ENCODE measurements at regions not wholly inside any gene's neighbourhood (a gene's known extent, or its start where the extent isn't known, plus 50 kb on each side); places are given as distances from the start of the nearest gene placed in this dataset.

- DNase-seq, result no peak
Measured at GRCh38 chr12:78611504-78611903, 253.1 kb upstream of the SYT1 start.

DNA sequence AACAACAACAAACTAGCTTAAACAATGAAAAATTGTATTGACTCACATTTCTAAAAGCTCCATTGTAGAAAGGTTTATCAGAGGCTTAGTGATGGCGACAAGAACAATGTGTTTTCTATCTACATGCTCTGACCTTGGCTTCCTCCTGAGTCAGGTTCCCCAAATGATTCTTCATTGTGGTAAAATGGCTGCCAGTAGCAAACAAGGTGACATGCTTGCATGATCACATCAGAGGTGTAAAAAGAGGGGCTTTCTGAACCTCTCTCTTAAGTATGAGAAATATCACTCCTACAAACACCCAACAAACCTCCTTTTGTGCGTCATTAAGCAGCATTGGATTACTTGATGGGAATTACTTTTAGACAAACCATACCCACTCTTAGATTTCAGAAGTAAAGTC lies 252.4 kb upstream of the SYT1 start:
- DNase-seq, result no peak

- no peak for DNase-seq
Measured at GRCh38 chr12:78617683-78618082, 246.9 kb upstream of the SYT1 start.

- no peak for DNase-seq
Measured at GRCh38 chr12:78622529-78623195, 241.9 kb upstream of the SYT1 start.

GRCh38 chr12:78628491-78629100 lies 236.0 kb upstream of the SYT1 start:
- DNase-seq, result no peak

- DNase-seq, result peak; percentile 19 to 47
Measured at GRCh38 chr12:78636231-78636855, 228.2 kb upstream of the SYT1 start.

GRCh38 chr12:78641837-78642423 lies 222.6 kb upstream of the SYT1 start:
- no peak for DNase-seq

DNA sequence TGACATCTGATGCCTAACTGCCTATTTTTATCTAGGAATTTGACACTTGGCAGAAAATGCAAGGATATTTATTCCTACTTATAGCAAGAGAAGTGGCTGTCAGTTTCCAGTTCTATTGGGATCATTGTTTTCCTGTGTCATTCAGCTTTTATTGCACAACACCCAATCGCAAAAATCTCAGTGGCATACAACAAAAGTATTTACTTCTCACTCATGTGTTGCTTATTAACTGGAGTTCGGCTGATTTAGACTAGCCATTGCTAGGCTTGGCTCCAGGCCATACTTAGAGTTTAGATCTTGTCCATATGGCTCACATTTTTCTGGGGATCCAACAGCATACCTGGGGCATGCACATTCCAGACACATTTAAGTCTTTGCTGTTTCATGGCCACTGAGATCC lies 218.6 kb upstream of the SYT1 start:
- no peak for DNase-seq

- no peak for DNase-seq
Measured at GRCh38 chr12:78651755-78652154, 212.8 kb upstream of the SYT1 start.

DNA sequence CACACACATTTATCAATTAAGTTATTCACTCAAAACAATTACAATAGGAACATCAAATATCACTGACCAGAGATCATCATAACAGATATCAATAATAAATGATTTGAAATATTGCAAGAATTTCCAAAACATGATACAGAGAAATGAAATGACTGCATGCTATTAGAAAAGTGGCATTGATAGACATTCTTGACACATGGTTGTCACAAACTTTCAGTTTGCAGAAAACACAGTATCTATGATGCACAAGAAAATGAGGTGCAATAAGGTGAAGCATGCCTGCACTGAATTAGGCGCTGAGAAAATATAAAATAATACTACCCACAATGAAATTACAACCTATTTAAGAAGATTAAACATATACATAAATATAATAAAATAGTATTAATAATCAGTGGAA lies 198.0 kb upstream of the SYT1 start:
- DNase-seq, result no peak

- DNase-seq, result no peak
Measured at GRCh38 chr12:78671295-78671694, 193.3 kb upstream of the SYT1 start.

- no peak for DNase-seq
Measured at GRCh38 chr12:78672033-78672432, 192.5 kb upstream of the SYT1 start.

- DNase-seq, result no peak
Measured at GRCh38 chr12:78674311-78675090, 190.1 kb upstream of the SYT1 start.

DNA sequence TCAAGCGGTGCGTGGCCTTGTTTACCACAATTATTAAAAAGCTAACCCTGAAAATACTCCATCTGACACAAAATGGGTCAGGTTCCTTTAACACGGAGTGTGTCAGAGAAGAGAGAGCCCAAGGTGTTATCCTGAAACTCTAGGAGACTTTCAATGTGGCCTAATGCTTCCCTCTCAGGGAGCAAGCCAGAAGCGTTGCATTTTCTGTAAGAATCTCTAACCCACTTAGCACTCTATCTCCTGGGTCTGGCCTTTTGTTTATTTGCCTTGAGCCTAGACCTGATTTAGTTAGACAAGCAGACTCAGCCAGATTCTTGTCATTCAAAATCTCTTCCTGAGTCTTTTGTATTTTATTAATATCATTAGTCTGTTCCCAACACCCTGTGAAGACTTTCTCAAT lies 184.0 kb upstream of the SYT1 start:
- DNase-seq, result no peak

- no peak for DNase-seq
Measured at GRCh38 chr12:78683031-78683430, 181.5 kb upstream of the SYT1 start.

GRCh38 chr12:78683626-78684025 lies 180.9 kb upstream of the SYT1 start:
- DNase-seq, result no peak

DNA sequence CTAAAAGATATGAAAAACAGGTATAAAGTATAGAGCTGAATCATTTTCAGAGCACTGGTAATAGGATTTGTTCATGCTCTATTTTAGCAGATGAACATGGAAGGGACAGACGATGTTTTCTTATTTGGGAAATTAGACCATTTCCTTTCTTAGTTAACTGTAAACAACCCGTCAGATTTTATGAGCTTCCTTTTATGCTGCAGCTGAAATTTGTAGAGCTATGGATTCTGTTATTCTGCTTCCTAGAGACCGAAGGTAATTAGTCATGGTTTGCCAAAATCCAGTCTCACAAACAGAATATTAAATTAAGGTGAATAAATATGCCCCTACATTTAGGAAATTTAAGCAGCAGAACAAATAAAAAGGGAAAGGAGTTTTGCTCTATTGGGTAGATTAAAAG lies 180.2 kb upstream of the SYT1 start:
- DNase-seq, result no peak

DNA sequence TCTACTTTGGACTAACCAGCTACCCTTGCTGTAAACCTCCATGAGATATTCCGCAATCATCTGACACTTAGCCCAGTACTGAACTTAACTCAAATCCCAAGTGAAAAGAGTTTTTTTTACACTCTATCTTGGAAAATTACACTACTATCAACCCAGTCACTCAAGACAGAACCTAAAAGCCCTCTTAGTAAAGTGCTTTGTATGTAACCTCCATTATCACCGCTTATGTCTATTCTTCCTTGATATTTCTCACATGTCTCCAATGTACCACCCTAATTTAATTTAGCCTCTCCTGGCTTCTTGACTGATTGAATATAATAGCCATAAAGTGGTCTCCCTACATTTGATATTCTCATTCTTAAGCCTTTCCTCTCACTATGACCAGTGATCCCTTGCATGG lies 168.8 kb upstream of the SYT1 start:
- no peak for DNase-seq

DNA sequence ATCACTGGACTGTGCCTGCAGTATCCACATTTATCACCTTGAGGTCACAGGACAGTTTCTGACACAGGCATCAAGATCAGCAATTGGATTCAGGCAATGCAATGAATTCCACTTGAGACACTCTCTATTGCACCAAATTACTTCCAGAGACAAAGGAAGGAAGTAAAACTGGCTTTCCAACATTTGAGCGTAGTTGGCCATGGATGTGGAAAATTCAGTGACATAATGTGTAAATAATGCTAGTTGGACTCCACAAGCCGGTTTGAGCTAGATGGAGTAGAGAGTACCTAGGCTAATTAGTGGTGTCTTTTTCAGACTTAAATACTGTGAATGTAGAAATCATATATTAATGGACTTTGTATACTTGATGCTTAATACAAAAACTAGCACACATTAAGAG lies 168.3 kb upstream of the SYT1 start:
- DNase-seq, result no peak

DNA sequence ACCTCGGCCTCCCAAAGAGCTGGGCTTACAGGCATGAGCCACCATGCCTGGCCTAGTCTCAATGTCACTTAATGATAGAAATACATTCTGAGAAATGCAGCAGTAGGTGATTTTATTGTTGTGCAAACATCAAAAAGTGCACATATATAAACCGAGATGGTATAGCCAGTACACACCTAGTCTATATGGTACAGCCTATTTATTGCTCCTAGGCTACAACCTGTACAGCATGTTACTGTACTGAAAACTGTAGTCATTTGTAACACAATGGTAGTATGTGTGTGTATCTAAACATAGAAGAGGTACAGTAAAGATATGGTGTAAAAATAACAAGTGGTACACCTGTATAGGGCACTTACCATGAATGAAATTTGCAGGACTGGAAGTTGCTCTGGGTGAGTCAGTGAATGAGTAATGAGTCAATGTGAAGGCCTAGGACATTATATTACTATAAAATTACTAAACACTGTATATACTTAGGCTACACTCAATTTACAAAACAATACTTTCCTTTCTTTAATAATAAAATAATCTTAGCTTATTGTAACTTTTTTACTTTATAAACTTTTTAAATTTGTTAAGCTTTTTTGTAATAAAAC lies 166.7 kb upstream of the SYT1 start:
- DNase-seq, result no peak

- no peak for DNase-seq
Measured at GRCh38 chr12:78698747-78699146, 165.8 kb upstream of the SYT1 start.

DNA sequence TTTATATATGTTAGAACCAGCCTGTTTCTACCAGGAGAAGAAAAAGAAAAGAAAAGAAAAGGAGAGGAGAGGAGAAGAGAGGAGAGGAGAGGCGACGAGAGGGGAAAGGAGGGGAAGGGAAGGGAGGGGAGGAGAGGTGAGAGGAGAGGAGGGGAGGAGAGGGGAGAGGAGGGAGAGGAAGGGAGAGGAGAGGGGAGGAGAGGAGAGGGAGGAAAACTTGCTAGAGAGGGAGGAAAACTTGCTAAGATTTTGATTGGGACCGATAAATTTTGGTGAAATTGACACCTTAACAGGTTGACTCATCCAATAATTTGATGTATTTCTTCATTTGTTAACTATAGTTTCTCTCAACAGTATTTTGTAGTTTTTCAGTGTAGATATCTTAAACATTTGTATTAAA lies 164.0 kb upstream of the SYT1 start:
- no peak for DNase-seq
